HepG2 (cell line): ENCODE measurements at regions not wholly inside any gene's neighbourhood (a gene's known extent, or its start where the extent isn't known, plus 50 kb on each side); places are given as distances from the start of the nearest gene placed in this dataset.
A peak's percentile ranks its signal among the peaks of the same experiment; 100 is the strongest.

Source experiments
- ATAC-seq: fragments of 200-7000 bp; cut with Tn5 transposase; 3 replicates; pipeline ENCODE4 v1.9.1; 2020; ENCODE audit warnings: mild to moderate bottlenecking, moderate library complexity
- BruUV-seq: library from RNA; stranded (reverse); fragments of 400-500 nt; replicated peaks from 2 replicates; lab custom pipeline; 2021; lab: Mats Ljungman, UMichigan
- CTCF ChIA-PET: fragments of 300-600 bp; formaldehyde crosslinking; extraction: SDS; loops from one replicate; lab custom pipeline; 2021; ENCODE audit warnings: low total read pairs, inconsistent platforms, low intra/inter-chr PET ratio; lab: Yijun Ruan, JAX
- POLR2A ChIA-PET: fragments of 350-600 bp; sonication (Branson Sonifier 250); formaldehyde crosslinking; loops from one replicate; lab custom pipeline; 2020; ENCODE audit warnings: antibody characterized with exemption, inconsistent platforms; lab: Yijun Ruan, JAX
- DNase-seq: peaks from one replicate; pipeline ENCODE4 v3.0.0-alpha.2; 2015; ENCODE audit warnings: low spot score
- FAIRE-seq: peaks from 3 replicates; lab custom pipeline; 2011; peaks lifted over from hg19 to GRCh38; lab: Jason Lieb, UNC
- H2AFZ ChIP-seq: one replicate; pipeline ENCODE4 v1.6.1; 2011; ENCODE audit warnings: low read length, inconsistent platforms
- H3K27ac ChIP-seq: fragments of 300-600 bp; 3 replicates; pipeline ENCODE4 v1.8.0; 2011; ENCODE audit warnings: mixed run types, mild to moderate bottlenecking, mixed read lengths, low read length, inconsistent platforms; ENCODE audit not compliant: insufficient read depth; ENCODE audit errors: extremely low read length
- H3K27me3 ChIP-seq, 2 experiments: fragments of 200-600 bp in 1 of 2; 2 replicates in 1 of 2; 3 replicates in 1 of 2; pipeline versions ENCODE4 v1.6.0 to v1.8.0; 2011; ENCODE audit warnings: low read length in 2 of 2, mild to moderate bottlenecking in 2 of 2, moderate library complexity in 2 of 2, inconsistent platforms in 1 of 2; ENCODE audit not compliant: insufficient read depth in 2 of 2, control insufficient read depth in 1 of 2
- H3K36me3 ChIP-seq, 2 experiments: fragments of 200-600 bp in 1 of 2; replicated peaks in 1 of 2; 2 replicates in 1 of 2; 3 replicates in 1 of 2; pipeline versions ENCODE4 v1.5.1 to v1.8.0; 2011; ENCODE audit warnings: low read length in 2 of 2, inconsistent platforms in 1 of 2; ENCODE audit not compliant: insufficient read depth in 2 of 2, control insufficient read depth in 1 of 2
- H3K4me1 ChIP-seq: 2 replicates; pipeline ENCODE4 v1.5.1; 2012; ENCODE audit warnings: low read length, inconsistent platforms; ENCODE audit not compliant: insufficient read depth
- H3K4me2 ChIP-seq: 2 replicates; pipeline ENCODE4 v1.6.0; 2011; ENCODE audit warnings: low read depth, low read length, inconsistent platforms
- H3K4me3 ChIP-seq, 3 experiments: fragments of 200-600 bp in 1 of 3; sonication (generic), shearing (Covaris generic) in 1 of 3; replicated peaks in 1 of 3; 2 replicates each; pipeline ENCODE4 v1.5.1; 2011 to 2016; ENCODE audit warnings: low read length in 3 of 3, inconsistent platforms in 2 of 3, low read depth in 2 of 3, mild to moderate bottlenecking in 2 of 3, control low read depth in 1 of 3, mixed read lengths in 1 of 3; ENCODE audit not compliant: insufficient read depth in 1 of 3
- H3K79me2 ChIP-seq: one replicate; pipeline ENCODE4 v1.6.1; 2011; ENCODE audit warnings: low read length, inconsistent platforms; ENCODE audit not compliant: insufficient read depth
- H3K9ac ChIP-seq: 2 replicates; pipeline ENCODE4 v1.6.0; 2011; ENCODE audit warnings: mild to moderate bottlenecking, low read depth, low read length, inconsistent platforms; ENCODE audit not compliant: insufficient read depth
- H3K9me3 ChIP-seq: 2 replicates; pipeline ENCODE4 v1.5.1; 2012; ENCODE audit warnings: mild to moderate bottlenecking, low read length
- H4K20me1 ChIP-seq: 2 replicates; pipeline ENCODE4 v1.6.0; 2011; ENCODE audit warnings: inconsistent platforms, mild to moderate bottlenecking, low read length, moderate library complexity; ENCODE audit not compliant: insufficient read depth
- GATAD2A ChIP-seq: IDR thresholded peaks from 2 replicates; pipeline ENCODE4 v1.6.1; 2016
- MAFF ChIP-seq: IDR thresholded peaks from 2 replicates; pipeline ENCODE4 v1.6.1; 2011; ENCODE audit warnings: low read depth, low read length, improper control_type of control experiment
- MAFK ChIP-seq, 2 experiments: IDR thresholded peaks in 1 of 2; conservative IDR thresholded peaks in 1 of 2; 2 replicates each; pipeline ENCODE4 v1.6.1; 2011; ENCODE audit warnings: improper control_type of control experiment in 2 of 2, low read length in 2 of 2
- MLLT10 ChIP-seq: sonication (generic); formaldehyde crosslinking; IDR thresholded peaks from 2 replicates; pipeline ENCODE4 v1.4.0; 2020; ENCODE audit warnings: missing genetic modification reagents
- NBN ChIP-seq: fragments of 450-650 bp; conservative IDR thresholded peaks from 2 replicates; pipeline ENCODE4 v1.6.1; 2017
- PHF5A ChIP-seq: IDR thresholded peaks from one replicate; pipeline ENCODE4 v1.6.1; 2018; ENCODE audit warnings: low read depth, missing genetic modification reagents; ENCODE audit not compliant: unreplicated experiment
- RBM39 ChIP-seq: fragments of 200-400 bp; formaldehyde crosslinking; IDR thresholded peaks from one replicate; pipeline ENCODE4 v1.6.1; 2018; ENCODE audit warnings: antibody characterized with exemption, mild to moderate bottlenecking, low read depth, low read length; ENCODE audit not compliant: poor library complexity, severe bottlenecking
- XBP1 ChIP-seq: sonication (generic); formaldehyde crosslinking; IDR thresholded peaks from 2 replicates; pipeline ENCODE4 v1.5.0; 2020; ENCODE audit warnings: missing genetic modification reagents
- ZC3H13 ChIP-seq: sonication (generic); formaldehyde crosslinking; IDR thresholded peaks from 2 replicates; pipeline ENCODE4 v1.8.1; 2023; ENCODE audit warnings: mild to moderate bottlenecking, missing genetic modification reagents, moderate library complexity
- ZNF136 ChIP-seq: sonication (generic); formaldehyde crosslinking; IDR thresholded peaks from 2 replicates; pipeline ENCODE4 v1.8.1; 2022; ENCODE audit warnings: low read depth, mild to moderate bottlenecking, moderate library complexity, missing genetic modification reagents
- WGBS: methylation state at CpG from one replicate; pipeline ENCODE4 v1.1.6; 2017; ENCODE audit warnings: low lambda C conversion rate; 5-methylcytosine and 5-hydroxymethylcytosine counted together
- in situ Hi-C: cut with HindIII; loops from 2 replicates; pipeline ENCODE4 v1.10.0; 2017; ENCODE audit warnings: low pct_unique_long_range_greater_than_20kb; ENCODE audit not compliant: extremely low pct_ligation_motif_present
- intact Hi-C: fragments of 100-400 bp; cut with micrococcal nuclease; formaldehyde crosslinking; loops from one replicate; pipeline ENCODE4 v1.10.0; 2022; ENCODE audit not compliant: unreplicated experiment
- TF ChIP-seq, protein P1 (sequence below): IDR thresholded peaks from 2 replicates; pipeline ENCODE4 v1.6.1; 2016; ENCODE audit warnings: mild to moderate bottlenecking
- TF ChIP-seq, protein P2 (sequence below): IDR thresholded peaks from 2 replicates; pipeline ENCODE4 v1.6.1; 2016; ENCODE audit warnings: mild to moderate bottlenecking, missing biosample characterization, missing genetic modification reagents
- TF ChIP-seq, protein P3 (sequence below): IDR thresholded peaks from 2 replicates; pipeline ENCODE4 v1.6.1; 2012; ENCODE audit warnings: low read depth, low read length, improper control_type of control experiment
- TF ChIP-seq, protein P4 (sequence below): sonication (generic); formaldehyde crosslinking; IDR thresholded peaks from 2 replicates; pipeline ENCODE4 v1.5.0; 2020; ENCODE audit warnings: mild to moderate bottlenecking, missing genetic modification reagents
- TF ChIP-seq, protein P5 (sequence below): sonication (generic); formaldehyde crosslinking; conservative IDR thresholded peaks from 2 replicates; pipeline ENCODE4 v1.8.0; 2022; ENCODE audit warnings: missing genetic modification reagents

DNA sequence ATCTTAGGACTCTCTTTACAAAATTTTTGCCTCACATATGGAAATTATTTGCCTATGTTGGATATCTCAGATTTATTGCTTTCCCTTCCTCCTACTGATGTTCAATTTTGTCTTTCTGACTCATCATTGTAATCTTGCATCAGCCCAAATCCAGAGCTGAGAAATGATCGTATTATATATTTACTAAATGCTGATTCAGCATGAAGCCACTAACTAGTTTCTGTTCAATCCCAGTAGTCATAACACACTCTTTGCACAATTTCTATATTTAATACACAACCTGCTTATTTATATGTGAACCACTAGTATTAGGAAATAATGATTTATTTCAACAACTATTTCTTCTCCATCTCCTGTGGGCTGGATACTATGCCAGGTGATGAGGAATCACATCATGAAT is 161.1 kb upstream of the PCDH17 start:
- Histone ChIP-seq H3K9me3 (peaks cover 6% of the 10 kb centered on the region; the same call in 1 of the 2 replicates), H3K9ac (no peak overlapping the region), H3K4me2 (no peak overlapping the region), H3K79me2 (no peaks in the 10 kb centered on the region), H2AFZ (no peak overlapping the region), H3K27me3 (no peaks in the 10 kb centered on the region), H4K20me1 (no peaks in the 10 kb centered on the region), H3K4me3 (no peak overlapping the region), H3K4me1 (no peaks in the 10 kb centered on the region), H3K36me3 (no peaks in the 10 kb centered on the region), H3K27ac (no peak overlapping the region)
- WGBS, result 2% methylated on average over 1 of the region's 1 CpG
- DNase-seq, result no peak
- in situ Hi-C loops, result no loop called here
- intact Hi-C loops, result no loop called here
- TF ChIP-seq, protein P1, sequence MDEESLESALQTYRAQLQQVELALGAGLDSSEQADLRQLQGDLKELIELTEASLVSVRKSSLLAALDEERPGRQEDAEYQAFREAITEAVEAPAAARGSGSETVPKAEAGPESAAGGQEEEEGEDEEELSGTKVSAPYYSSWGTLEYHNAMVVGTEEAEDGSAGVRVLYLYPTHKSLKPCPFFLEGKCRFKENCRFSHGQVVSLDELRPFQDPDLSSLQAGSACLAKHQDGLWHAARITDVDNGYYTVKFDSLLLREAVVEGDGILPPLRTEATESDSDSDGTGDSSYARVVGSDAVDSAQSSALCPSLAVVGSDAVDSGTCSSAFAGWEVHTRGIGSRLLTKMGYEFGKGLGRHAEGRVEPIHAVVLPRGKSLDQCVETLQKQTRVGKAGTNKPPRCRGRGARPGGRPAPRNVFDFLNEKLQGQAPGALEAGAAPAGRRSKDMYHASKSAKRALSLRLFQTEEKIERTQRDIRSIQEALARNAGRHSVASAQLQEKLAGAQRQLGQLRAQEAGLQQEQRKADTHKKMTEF (CRISPR knock-in tag), result no peak
- peak; percentile 94 for TF ChIP-seq MAFF
- TF ChIP-seq NBN, result no peak
- no peak for TF ChIP-seq ZC3H13 (CRISPR knock-in tag)
- no peak for TF ChIP-seq XBP1 (CRISPR knock-in tag)
- no peak for TF ChIP-seq MLLT10 (CRISPR knock-in tag)
- TF ChIP-seq RBM39, result no peak
- TF ChIP-seq, protein P2, sequence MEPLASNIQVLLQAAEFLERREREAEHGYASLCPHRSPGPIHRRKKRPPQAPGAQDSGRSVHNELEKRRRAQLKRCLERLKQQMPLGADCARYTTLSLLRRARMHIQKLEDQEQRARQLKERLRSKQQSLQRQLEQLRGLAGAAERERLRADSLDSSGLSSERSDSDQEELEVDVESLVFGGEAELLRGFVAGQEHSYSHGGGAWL (CRISPR knock-in tag), result no peak
- no peak for TF ChIP-seq GATAD2A (CRISPR knock-in tag)
- peak; percentile 91 to 97 for TF ChIP-seq MAFK (conservative IDR thresholded peaks at IDR 0.05 in 1 of 2, IDR thresholded peaks at IDR 0.05 in 1 of 2; ENCODE audit: low read length in 2 of 2)
- TF ChIP-seq, protein P3, sequence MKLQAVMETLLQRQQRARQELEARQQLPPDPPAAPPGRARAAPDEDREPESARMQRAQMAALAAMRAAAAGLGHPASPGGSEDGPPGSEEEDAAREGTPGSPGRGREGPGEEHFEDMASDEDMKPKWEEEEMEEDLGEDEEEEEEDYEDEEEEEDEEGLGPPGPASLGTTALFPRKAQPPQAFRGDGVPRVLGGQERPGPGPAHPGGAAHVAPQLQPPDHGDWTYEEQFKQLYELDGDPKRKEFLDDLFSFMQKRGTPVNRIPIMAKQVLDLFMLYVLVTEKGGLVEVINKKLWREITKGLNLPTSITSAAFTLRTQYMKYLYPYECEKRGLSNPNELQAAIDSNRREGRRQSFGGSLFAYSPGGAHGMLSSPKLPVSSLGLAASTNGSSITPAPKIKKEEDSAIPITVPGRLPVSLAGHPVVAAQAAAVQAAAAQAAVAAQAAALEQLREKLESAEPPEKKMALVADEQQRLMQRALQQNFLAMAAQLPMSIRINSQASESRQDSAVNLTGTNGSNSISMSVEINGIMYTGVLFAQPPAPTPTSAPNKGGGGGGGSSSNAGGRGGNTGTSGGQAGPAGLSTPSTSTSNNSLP, result no peak
- no peak for TF ChIP-seq PHF5A
- TF ChIP-seq, protein P4, sequence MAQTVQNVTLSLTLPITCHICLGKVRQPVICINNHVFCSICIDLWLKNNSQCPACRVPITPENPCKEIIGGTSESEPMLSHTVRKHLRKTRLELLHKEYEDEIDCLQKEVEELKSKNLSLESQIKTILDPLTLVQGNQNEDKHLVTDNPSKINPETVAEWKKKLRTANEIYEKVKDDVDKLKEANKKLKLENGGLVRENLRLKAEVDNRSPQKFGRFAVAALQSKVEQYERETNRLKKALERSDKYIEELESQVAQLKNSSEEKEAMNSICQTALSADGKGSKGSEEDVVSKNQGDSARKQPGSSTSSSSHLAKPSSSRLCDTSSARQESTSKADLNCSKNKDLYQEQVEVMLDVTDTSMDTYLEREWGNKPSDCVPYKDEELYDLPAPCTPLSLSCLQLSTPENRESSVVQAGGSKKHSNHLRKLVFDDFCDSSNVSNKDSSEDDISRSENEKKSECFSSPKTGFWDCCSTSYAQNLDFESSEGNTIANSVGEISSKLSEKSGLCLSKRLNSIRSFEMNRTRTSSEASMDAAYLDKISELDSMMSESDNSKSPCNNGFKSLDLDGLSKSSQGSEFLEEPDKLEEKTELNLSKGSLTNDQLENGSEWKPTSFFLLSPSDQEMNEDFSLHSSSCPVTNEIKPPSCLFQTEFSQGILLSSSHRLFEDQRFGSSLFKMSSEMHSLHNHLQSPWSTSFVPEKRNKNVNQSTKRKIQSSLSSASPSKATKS (CRISPR knock-in tag), result no peak
- no peak for TF ChIP-seq ZNF136 (CRISPR knock-in tag)
- TF ChIP-seq, protein P5, sequence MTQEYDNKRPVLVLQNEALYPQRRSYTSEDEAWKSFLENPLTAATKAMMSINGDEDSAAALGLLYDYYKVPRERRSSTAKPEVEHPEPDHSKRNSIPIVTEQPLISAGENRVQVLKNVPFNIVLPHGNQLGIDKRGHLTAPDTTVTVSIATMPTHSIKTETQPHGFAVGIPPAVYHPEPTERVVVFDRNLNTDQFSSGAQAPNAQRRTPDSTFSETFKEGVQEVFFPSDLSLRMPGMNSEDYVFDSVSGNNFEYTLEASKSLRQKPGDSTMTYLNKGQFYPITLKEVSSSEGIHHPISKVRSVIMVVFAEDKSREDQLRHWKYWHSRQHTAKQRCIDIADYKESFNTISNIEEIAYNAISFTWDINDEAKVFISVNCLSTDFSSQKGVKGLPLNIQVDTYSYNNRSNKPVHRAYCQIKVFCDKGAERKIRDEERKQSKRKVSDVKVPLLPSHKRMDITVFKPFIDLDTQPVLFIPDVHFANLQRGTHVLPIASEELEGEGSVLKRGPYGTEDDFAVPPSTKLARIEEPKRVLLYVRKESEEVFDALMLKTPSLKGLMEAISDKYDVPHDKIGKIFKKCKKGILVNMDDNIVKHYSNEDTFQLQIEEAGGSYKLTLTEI (CRISPR knock-in tag), result no peak
- no peak for FAIRE-seq
- ATAC-seq, result no peak
- ChIA-PET POLR2A (no interaction called here), CTCF (no interaction called here)
- BruUV-seq, result no TSS peak
